Caco-2 (cell line): ENCODE measurements at regions not wholly inside any gene's neighbourhood (a gene's known extent, or its start where the extent isn't known, plus 50 kb on each side); places are given as distances from the start of the nearest gene placed in this dataset.

ENCODE experiments used
- BruUV-seq: library from RNA; stranded (reverse); fragments of 400-500 nt; replicated peaks from 2 replicates; lab custom pipeline; 2021; lab: Mats Ljungman, UMichigan
- CTCF ChIA-PET: fragments of 300-600 bp; sonication (Branson Sonifier 250); formaldehyde crosslinking; loops from one replicate; lab custom pipeline; 2022; ENCODE audit warnings: antibody characterized with exemption; lab: Charles Lee
- POLR2A ChIA-PET: fragments of 300-600 bp; sonication (Branson Sonifier 250); formaldehyde crosslinking; loops from one replicate; lab custom pipeline; 2022; ENCODE audit warnings: antibody characterized with exemption; lab: Charles Lee
- DNase-seq, 2 experiments: peaks; one replicate each; pipeline versions ENCODE4 v3.0.0 to v3.0.0-alpha.2; 2020 to 2022
- H3K27me3 ChIP-seq: replicated peaks from 2 replicates; pipeline ENCODE4 v1.6.0; 2011; ENCODE audit warnings: low read length; ENCODE audit not compliant: control insufficient read depth, insufficient read depth
- H3K36me3 ChIP-seq: 2 replicates; pipeline ENCODE4 v1.5.1; 2011; ENCODE audit warnings: low read length; ENCODE audit not compliant: control insufficient read depth, insufficient read depth
- H3K4me1 ChIP-seq: fragments of 250-450 bp; sonication (Bioruptor Pico); 2 replicates; pipeline ENCODE4 v1.5.1; 2020; ENCODE audit warnings: mild to moderate bottlenecking
- H3K4me3 ChIP-seq: 2 replicates; pipeline ENCODE4 v1.5.1; 2011; ENCODE audit warnings: low read depth, mild to moderate bottlenecking, control low read depth, low read length
- H3K9me3 ChIP-seq: fragments of 250-450 bp; sonication (Bioruptor Pico); 2 replicates; pipeline ENCODE4 v1.5.1; 2020; ENCODE audit warnings: mild to moderate bottlenecking, moderate library complexity
- H3K27ac Mint-ChIP-seq: one replicate; pipeline ENCODE4 v1.8.0; 2022; ENCODE audit warnings: mixed read lengths; ENCODE audit not compliant: unreplicated experiment
- H3K27me3 Mint-ChIP-seq: one replicate; pipeline ENCODE4 v1.8.0; 2022; ENCODE audit warnings: mixed read lengths; ENCODE audit not compliant: insufficient read depth, unreplicated experiment
- H3K36me3 Mint-ChIP-seq: one replicate; pipeline ENCODE4 v1.8.0; 2022; ENCODE audit warnings: mild to moderate bottlenecking, mixed read lengths; ENCODE audit not compliant: insufficient read depth, unreplicated experiment
- H3K4me1 Mint-ChIP-seq: one replicate; pipeline ENCODE4 v1.8.0; 2022; ENCODE audit warnings: low read depth, mixed read lengths; ENCODE audit not compliant: unreplicated experiment
- H3K4me3 Mint-ChIP-seq: one replicate; pipeline ENCODE4 v1.8.0; 2022; ENCODE audit warnings: mild to moderate bottlenecking, moderate library complexity, mixed read lengths; ENCODE audit not compliant: unreplicated experiment
- H3K9me3 Mint-ChIP-seq: one replicate; pipeline ENCODE4 v1.8.0; 2022; ENCODE audit warnings: mixed read lengths; ENCODE audit not compliant: unreplicated experiment
- CTCF ChIP-seq, 2 experiments: fragments of 200-600 bp in 1 of 2; IDR thresholded peaks; 1 replicate in 1 of 2; 2 replicates in 1 of 2; pipeline versions ENCODE4 v1.5.1 to v1.8.0; 2011 to 2022; ENCODE audit warnings: antibody characterized with exemption in 1 of 2, control low read depth in 1 of 2, inconsistent platforms in 1 of 2, low read depth in 1 of 2, low read length in 1 of 2, mild to moderate bottlenecking in 1 of 2, moderate library complexity in 1 of 2; ENCODE audit not compliant: insufficient read depth in 1 of 2, severe bottlenecking in 1 of 2, unreplicated experiment in 1 of 2
- intact Hi-C: fragments of 100-400 bp; cut with micrococcal nuclease; formaldehyde crosslinking; loops from one replicate; pipeline ENCODE4 v1.10.0; 2022; ENCODE audit not compliant: unreplicated experiment

- Mint-ChIP-seq H3K27ac (no peak overlapping the region), H3K4me1 (no peaks in the 10 kb centered on the region), H3K4me3 (no peak overlapping the region), H3K9me3 (no peaks in the 10 kb centered on the region), H3K36me3 (no peaks in the 10 kb centered on the region), H3K27me3 (peaks cover 4% of the 10 kb centered on the region)
- no peak for TF ChIP-seq CTCF (IDR thresholded peaks at IDR 0.05; ENCODE audit: insufficient read depth in 1 of 2, low read depth in 1 of 2, low read length in 1 of 2, severe bottlenecking in 1 of 2, unreplicated experiment in 1 of 2)
- no TSS peak for BruUV-seq
- ChIA-PET CTCF (no interaction called here), POLR2A (no interaction called here)
- H3K9me3 ChIP-seq: no peaks in the 10 kb centered on the region
- no peaks in the 10 kb centered on the region for H3K36me3 ChIP-seq
- DNase-seq: no peak
- no peaks in the 10 kb centered on the region for H3K27me3 ChIP-seq
- H3K4me1 ChIP-seq: no peaks in the 10 kb centered on the region
- intact Hi-C loops: no loop called here
- H3K4me3 ChIP-seq: no peak overlapping the region
Measured at GRCh38 chr5:153206361-153206760, 284.1 kb upstream of the GRIA1 start.

GRCh38 chr5:153209016-153209415, 281.5 kb upstream of the GRIA1 start:
- ChIA-PET CTCF (no interaction called here), POLR2A (no interaction called here)
- H3K27ac Mint-ChIP-seq: no peak overlapping the region

GRCh38 chr5:153209687-153210086, 280.8 kb upstream of the GRIA1 start:
- Mint-ChIP-seq H3K4me1 (no peaks in the 10 kb centered on the region), H3K36me3 (no peaks in the 10 kb centered on the region), H3K27ac (no peak overlapping the region), H3K4me3 (no peak overlapping the region), H3K9me3 (no peaks in the 10 kb centered on the region), H3K27me3 (peaks cover 4% of the 10 kb centered on the region)
- no peaks in the 10 kb centered on the region for H3K27me3 ChIP-seq
- no TSS peak for BruUV-seq
- intact Hi-C loops: no loop called here
- no peak for DNase-seq
- ChIA-PET CTCF (no interaction called here), POLR2A (no interaction called here)
- H3K36me3 ChIP-seq: no peaks in the 10 kb centered on the region
- no peaks in the 10 kb centered on the region for H3K4me1 ChIP-seq
- H3K9me3 ChIP-seq: no peaks in the 10 kb centered on the region
- TF ChIP-seq CTCF (IDR thresholded peaks at IDR 0.05; ENCODE audit: insufficient read depth in 1 of 2, low read depth in 1 of 2, low read length in 1 of 2, severe bottlenecking in 1 of 2, unreplicated experiment in 1 of 2): no peak
- H3K4me3 ChIP-seq: no peak overlapping the region

More at GRCh38 chr5:153209016-153209415, 281.5 kb upstream of the GRIA1 start:
- no peak overlapping the region for H3K4me3 Mint-ChIP-seq
- Histone ChIP-seq H3K27me3 (no peaks in the 10 kb centered on the region), H3K4me1 (no peaks in the 10 kb centered on the region), H3K4me3 (no peak overlapping the region), H3K9me3 (no peaks in the 10 kb centered on the region), H3K36me3 (no peaks in the 10 kb centered on the region)
- no peak for TF ChIP-seq CTCF (IDR thresholded peaks at IDR 0.05; ENCODE audit: insufficient read depth in 1 of 2, low read depth in 1 of 2, low read length in 1 of 2, severe bottlenecking in 1 of 2, unreplicated experiment in 1 of 2)
- H3K36me3 Mint-ChIP-seq: no peaks in the 10 kb centered on the region
- H3K27me3 Mint-ChIP-seq: peaks cover 4% of the 10 kb centered on the region
- intact Hi-C loops: no loop called here
- DNase-seq: no peak
- no peaks in the 10 kb centered on the region for H3K4me1 Mint-ChIP-seq
- H3K9me3 Mint-ChIP-seq: no peaks in the 10 kb centered on the region
- no TSS peak for BruUV-seq
